Heart left ventricle (tissue), 16 donors: ENCODE measurements at regions not wholly inside any gene's neighbourhood (a gene's known extent, or its start where the extent isn't known, plus 50 kb on each side); places are given as distances from the start of the nearest gene placed in this dataset.

ENCODE experiments used
- ATAC-seq, 4 donors: fragments of 200-7000 bp; cut with Tn5 transposase; one replicate each; pipeline ENCODE4 v1.9.1; 2020 to 2022; ENCODE audit warnings: moderate library complexity in 4 of 4, mild to moderate bottlenecking in 3 of 4, moderate number of reproducible peaks in 1 of 4
- DNase-seq, 5 donors: peaks; one replicate each; pipeline ENCODE4 v3.0.0-alpha.2; 2020
- H3K27ac ChIP-seq, 12 donors: fragments of 200-600 bp; sonication (generic) in 4 of 12; one replicate each; pipeline versions ENCODE4 v1.5.0 to v1.8.0; 2016 to 2022; ENCODE audit warnings: mild to moderate bottlenecking in 2 of 12
- H3K27me3 ChIP-seq, 9 donors: fragments of 200-600 bp; sonication (generic) in 2 of 9; one replicate each; pipeline versions ENCODE4 v1.5.1 to v1.8.0; 2016 to 2022; ENCODE audit warnings: mild to moderate bottlenecking in 3 of 9
- H3K36me3 ChIP-seq, 9 donors: fragments of 200-600 bp; sonication (generic) in 2 of 9; one replicate each; pipeline versions ENCODE4 v1.5.0 to v1.8.0; 2018 to 2022; ENCODE audit warnings: mild to moderate bottlenecking in 2 of 9
- H3K4me1 ChIP-seq, 12 donors: fragments of 200-600 bp; sonication (generic) in 4 of 12; one replicate each; pipeline versions ENCODE4 v1.5.0 to v1.8.0; 2016 to 2022; ENCODE audit warnings: mild to moderate bottlenecking in 3 of 12
- H3K4me3 ChIP-seq, 12 donors: fragments of 200-600 bp; sonication (generic) in 4 of 12; one replicate each; pipeline versions ENCODE4 v1.5.0 to v1.8.0; 2017 to 2022; ENCODE audit warnings: mild to moderate bottlenecking in 9 of 12, moderate library complexity in 4 of 12
- H3K9me3 ChIP-seq, 12 donors: fragments of 200-600 bp; sonication (generic) in 4 of 12; one replicate each; pipeline versions ENCODE4 v1.5.0 to v1.8.0; 2016 to 2022; ENCODE audit warnings: mild to moderate bottlenecking in 1 of 12
- CTCF ChIP-seq, 12 donors: fragments of 200-600 bp; sonication (generic) in 4 of 12; IDR thresholded peaks; one replicate each; pipeline versions ENCODE4 v1.5.0 to v1.8.0; 2018 to 2022; ENCODE audit warnings: antibody characterized with exemption in 12 of 12, mild to moderate bottlenecking in 5 of 12
- POLR2A ChIP-seq, 2 donors: fragments of 450-650 bp; IDR thresholded peaks; one replicate each; pipeline ENCODE4 v1.6.1; 2017; ENCODE audit warnings: antibody characterized with exemption in 2 of 2, mild to moderate bottlenecking in 2 of 2, moderate library complexity in 2 of 2
- WGBS, 4 donors: extraction: QIAGEN DNeasy Blood & Tissue Kit in 2 of 4; methylation state at CpG; one replicate each; pipeline versions ENCODE4 v1.1.5 to v1.1.7; 2013 to 2018; 5-methylcytosine and 5-hydroxymethylcytosine counted together
- intact Hi-C, 10 donors: fragments of 100-400 bp; cut with DNase I; formaldehyde crosslinking; loops; one replicate each; pipeline versions ENCODE4 v1.11.1 to v1.14.2; 2022
- donor health status: ischemic (EF 13 %, LVEDD 7.1; RV severe dilation, severe dysfunction).
- donor health status: healthy with polysubstance abuse.
- donor health status: DM: no; HTN: yes; CAD: no.
- donor health status: DM: no; HTN: no; CAD: no.
- donor health status: ischemic (EF 25% LVEDD 6.9; RV normal size, moderate dysfunction).
- donor health status: ischemic (EF 25% LVEDD 5.7; RV mildly dilated, moderate dysfunction).
- donor health status: healthy.
- donor health status: DM: yes; HTN: yes; CAD: no.
- donor health status: ischemic (EF 35%, LVEDD 5.7; RV mildly dilated, moderate dysfunction).
- donor health status: nonischemic (EF 11% LVEDD 7.7; RV severe dilation, severe dysfunction).
- donor health status: DM: yes; HTN: yes; CAD: no.
- donor health status: PGD.
- donor health status: ischemic (EF 29% LVEDD 5.4; RV normal size, mild dysfunction).
- donor health status: nonischemic (EF 23%, LVEDD 6.1; RV moderate dilation, normal function).

- DNase-seq (no peak), ATAC-seq (no peak)
- Histone ChIP-seq H3K4me3 (no peak overlapping the region), H3K36me3 (no peaks in the 10 kb centered on the region), H3K4me1 (no peaks in the 10 kb centered on the region), H3K27me3 (no peaks in the 10 kb centered on the region), H3K9me3 (no peaks in the 10 kb centered on the region), H3K27ac (no peak overlapping the region)
- TF ChIP-seq CTCF (IDR thresholded peaks at IDR 0.05) = no peak
- TF ChIP-seq POLR2A (IDR thresholded peaks at IDR 0.05) = no peak
- intact Hi-C loops = no loop called here
- 62 to 79% (median 72%) methylated on average over 3 of the region's 3 CpGs for WGBS, 4 donors
These were observed 399.2 kb downstream of the CPS1 start for GRCh38 chr2:210955591-210955990.

GRCh38 chr2:210956101-210956500 is 399.7 kb downstream of the CPS1 start:
- TF ChIP-seq CTCF (IDR thresholded peaks at IDR 0.05) (no peak), POLR2A (IDR thresholded peaks at IDR 0.05) (no peak)
- H3K4me1 ChIP-seq = no peaks in the 10 kb centered on the region
- DNase-seq (no peak), ATAC-seq (no peak)
- no peak overlapping the region for H3K4me3 ChIP-seq
- no peak overlapping the region for H3K27ac ChIP-seq
- no peaks in the 10 kb centered on the region for H3K36me3 ChIP-seq
- intact Hi-C loops = no loop called here
- no peaks in the 10 kb centered on the region for H3K9me3 ChIP-seq
- H3K27me3 ChIP-seq = no peaks in the 10 kb centered on the region

- no peak for TF ChIP-seq POLR2A (IDR thresholded peaks at IDR 0.05)
- TF ChIP-seq CTCF (IDR thresholded peaks at IDR 0.05) = no peak
- 48 to 82% (median 65%) methylated on average over 2 of the region's 2 CpGs for WGBS, 4 donors
- no peaks in the 10 kb centered on the region for H3K4me1 ChIP-seq
- no peak for ATAC-seq
- no peaks in the 10 kb centered on the region for H3K27me3 ChIP-seq
- DNase-seq = no peak
- no peaks in the 10 kb centered on the region for H3K9me3 ChIP-seq
- no peak overlapping the region for H3K27ac ChIP-seq
- no peaks in the 10 kb centered on the region for H3K36me3 ChIP-seq
- no peak overlapping the region for H3K4me3 ChIP-seq
- intact Hi-C loops = no loop called here
These were observed 404.9 kb downstream of the CPS1 start for GRCh38 chr2:210961249-210961648.

- ATAC-seq = no peak
- WGBS, 4 donors = 69 to 79% (median 74%) methylated on average over 2 of the region's 2 CpGs
These were observed 407.0 kb downstream of the CPS1 start for GRCh38 chr2:210963386-210963785.

More at GRCh38 chr2:210963386-210963785, 407.0 kb downstream of the CPS1 start:
- H3K27me3 ChIP-seq = no peaks in the 10 kb centered on the region
- intact Hi-C loops = no loop called here
- TF ChIP-seq POLR2A (IDR thresholded peaks at IDR 0.05) (no peak), CTCF (IDR thresholded peaks at IDR 0.05) (no peak)
- H3K36me3 ChIP-seq = no peaks in the 10 kb centered on the region
- H3K4me1 ChIP-seq = no peaks in the 10 kb centered on the region
- H3K4me3 ChIP-seq = no peak overlapping the region
- no peak overlapping the region for H3K27ac ChIP-seq
- H3K9me3 ChIP-seq = no peaks in the 10 kb centered on the region
- no peak for DNase-seq
